SK-MEL-5 (cell line): ENCODE measurements at regions not wholly inside any gene's neighbourhood (a gene's known extent, or its start where the extent isn't known, plus 50 kb on each side); places are given as distances from the start of the nearest gene placed in this dataset.

Source experiments
- DNase-seq: peaks from one replicate; pipeline ENCODE4 v3.0.0-alpha.2; 2016; ENCODE audit warnings: low read depth, low spot score
- in situ Hi-C: cut with HindIII; loops from 2 replicates; pipeline ENCODE4 v1.10.0; 2016; ENCODE audit warnings: low sequenced_read_pairs, high pct_unique_total_duplicates, low pct_unique_long_range_greater_than_20kb

GRCh38 chr5:35384658-35385057 lies 154.4 kb upstream of the PRLR start:
- no peak for DNase-seq
- in situ Hi-C loops: no loop called here

GRCh38 chr5:35383041-35383440 lies 152.8 kb upstream of the PRLR start:
- DNase-seq: no peak
- in situ Hi-C loops: no loop called here

- DNase-seq: no peak
- in situ Hi-C loops: no loop called here
Measured at GRCh38 chr5:35377653-35378052, 147.4 kb upstream of the PRLR start.

- in situ Hi-C loops: no loop called here
- DNase-seq: no peak
Measured at GRCh38 chr5:35374584-35374983, 144.3 kb upstream of the PRLR start.

- no peak for DNase-seq
- in situ Hi-C loops: no loop called here
Measured at GRCh38 chr5:35373249-35373648, 143.0 kb upstream of the PRLR start.

GRCh38 chr5:35372482-35372881 lies 142.2 kb upstream of the PRLR start:
- DNase-seq: no peak
- in situ Hi-C loops: no loop called here

- in situ Hi-C loops: no loop called here
- DNase-seq: no peak
Measured at GRCh38 chr5:35371951-35372426, 141.7 kb upstream of the PRLR start.

- peak; percentile 31 for DNase-seq
- in situ Hi-C loops: no loop called here
Measured at GRCh38 chr5:35370871-35371270, 140.6 kb upstream of the PRLR start.

GRCh38 chr5:35369965-35370790 lies 139.9 kb upstream of the PRLR start:
- DNase-seq: peak; percentile 98
- in situ Hi-C loops: no loop called here

- no peak for DNase-seq
- in situ Hi-C loops: no loop called here
Measured at GRCh38 chr5:35367526-35367925, 137.2 kb upstream of the PRLR start.

GRCh38 chr5:35365758-35366157 lies 135.5 kb upstream of the PRLR start:
- in situ Hi-C loops: no loop called here
- no peak for DNase-seq

- in situ Hi-C loops: no loop called here
- DNase-seq: no peak
Measured at GRCh38 chr5:35364350-35364749, 134.1 kb upstream of the PRLR start.

GRCh38 chr5:35363387-35363965 lies 133.2 kb upstream of the PRLR start:
- in situ Hi-C loops: no loop called here

GRCh38 chr5:35362772-35363171 lies 132.5 kb upstream of the PRLR start:
- no peak for DNase-seq
- in situ Hi-C loops: no loop called here

More at GRCh38 chr5:35363387-35363965, 133.2 kb upstream of the PRLR start:
- no peak for DNase-seq

GRCh38 chr5:35360671-35361070 lies 130.4 kb upstream of the PRLR start:
- in situ Hi-C loops: no loop called here
- DNase-seq: no peak

GRCh38 chr5:35359859-35360258 lies 129.6 kb upstream of the PRLR start:
- no peak for DNase-seq
- in situ Hi-C loops: no loop called here

GRCh38 chr5:35357973-35358372 lies 127.7 kb upstream of the PRLR start:
- in situ Hi-C loops: no loop called here
- no peak for DNase-seq

GRCh38 chr5:35356725-35357124 lies 126.4 kb upstream of the PRLR start:
- no peak for DNase-seq

GRCh38 chr5:35354751-35355150 lies 124.5 kb upstream of the PRLR start:
- in situ Hi-C loops: no loop called here
- no peak for DNase-seq

More at GRCh38 chr5:35356725-35357124, 126.4 kb upstream of the PRLR start:
- in situ Hi-C loops: no loop called here
